Stimulated activated CD4-positive, alpha-beta T cell treated with anti-CD3 and anti-CD28 coated beads, Interleukin-4, amount 100 ng/mL, for 1 hour (primary cell): ENCODE measurements at regions not wholly inside any gene's neighbourhood (a gene's known extent, or its start where the extent isn't known, plus 50 kb on each side); places are given as distances from the start of the nearest gene placed in this dataset.
"Not testable (repeated sequence)": the region's sequence is repeated elsewhere in the genome, so short reads cannot be mapped to it uniquely, and the experiment has no call there.

Source experiments
- DNase-seq: peaks from one replicate; pipeline ENCODE4 v3.0.0-alpha.2; 2020

DNA sequence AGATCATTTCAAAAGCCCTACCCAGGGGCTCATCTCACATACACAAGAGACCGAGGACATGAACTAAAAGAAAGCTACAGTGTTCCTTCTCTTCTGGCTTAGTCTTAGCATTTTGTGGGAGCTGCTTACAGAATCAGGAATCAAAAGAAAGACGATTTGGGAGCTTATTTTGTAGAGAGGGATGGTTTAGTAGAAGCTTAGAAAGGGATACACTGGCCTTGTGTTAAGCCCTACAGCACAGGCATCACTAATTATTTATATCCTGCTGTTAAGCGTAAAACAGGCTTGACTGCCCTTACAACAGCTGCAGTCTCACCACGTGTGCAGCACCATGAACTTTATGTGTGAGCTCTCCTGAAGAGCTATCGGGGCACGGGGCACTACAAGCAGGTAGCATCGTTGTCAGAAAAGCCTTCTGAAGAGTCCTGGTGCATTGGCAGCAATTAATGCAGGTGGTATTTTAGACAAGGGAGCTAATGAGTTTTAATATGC lies 798.3 kb downstream of the NXPH1 start:
- no peak for DNase-seq

DNA sequence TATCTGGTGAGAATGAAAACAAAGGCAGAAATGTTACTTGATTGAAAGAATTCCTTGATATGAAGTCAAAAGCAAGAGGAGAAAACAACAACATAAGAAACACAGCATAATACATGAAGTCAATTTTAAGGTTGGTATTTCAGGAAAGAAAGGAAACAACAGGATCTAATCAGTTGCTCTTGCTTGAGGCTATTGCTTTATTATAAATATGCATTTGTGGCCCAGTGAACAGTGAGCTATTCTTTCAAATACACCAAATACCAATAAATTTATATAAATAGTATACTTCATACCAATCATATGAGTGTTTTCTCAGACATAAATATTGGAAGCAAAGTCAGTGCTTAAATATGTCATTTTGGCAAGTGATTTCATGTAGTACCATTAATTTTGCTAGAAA lies 806.6 kb downstream of the NXPH1 start:
- DNase-seq = no peak

DNA sequence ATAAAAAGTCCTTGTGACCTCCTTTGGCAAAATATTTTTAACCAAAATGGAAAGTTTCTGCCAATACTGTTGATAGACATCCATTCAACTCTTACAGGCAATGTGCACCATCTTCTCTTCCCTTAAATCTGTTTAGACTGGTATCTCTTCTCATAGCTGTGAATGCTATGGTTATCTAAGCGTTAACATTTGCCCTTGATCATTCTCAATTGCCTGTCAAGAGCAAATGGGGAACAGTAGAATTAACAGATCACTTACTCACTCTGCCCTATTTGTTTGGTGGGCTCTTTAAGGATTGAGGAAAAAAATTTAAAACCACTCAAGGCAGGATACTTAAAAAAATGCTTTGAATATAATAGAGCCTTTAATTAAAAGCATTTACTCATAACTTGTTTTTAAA lies 808.4 kb downstream of the NXPH1 start:
- DNase-seq = no peak

DNA sequence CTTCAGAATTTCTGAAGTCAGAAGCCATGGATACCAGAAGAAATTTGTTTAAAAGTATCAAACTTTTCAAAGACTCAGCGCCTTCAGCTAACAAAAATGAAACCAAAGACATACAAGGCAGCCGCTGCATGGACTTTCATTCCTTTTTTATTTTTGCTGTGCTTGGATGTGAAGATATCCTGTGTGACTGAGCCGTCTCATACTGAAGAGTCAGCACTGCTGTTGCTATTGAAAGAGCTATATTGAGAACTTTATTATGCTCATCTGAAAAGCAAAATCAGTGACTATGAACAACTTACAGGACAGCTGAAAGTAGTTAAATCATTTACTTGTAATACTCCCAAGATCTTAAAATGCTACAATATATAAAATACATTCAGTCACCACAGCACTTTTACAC lies 809.2 kb downstream of the NXPH1 start:
- no peak for DNase-seq

DNA sequence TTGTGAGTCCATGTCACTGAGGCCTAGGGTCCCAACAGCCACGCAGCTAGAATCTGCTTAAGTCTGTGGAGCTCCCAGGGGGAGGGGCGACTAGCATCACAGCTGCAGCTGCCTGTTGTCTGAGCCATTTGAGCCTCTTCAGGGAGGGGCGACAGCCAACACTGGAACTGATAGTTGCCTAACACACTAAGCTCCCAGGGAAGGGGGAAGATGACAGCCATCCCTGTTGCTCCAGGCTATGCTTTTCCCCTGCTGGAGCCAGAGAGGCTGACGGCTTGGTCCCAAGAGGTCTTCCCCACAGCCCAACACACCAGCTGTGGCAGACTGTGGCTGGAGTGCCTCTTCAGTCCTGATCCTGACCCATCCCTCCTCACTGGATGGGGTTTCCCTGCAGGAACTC lies 817.5 kb downstream of the NXPH1 start:
- no peak for DNase-seq

DNA sequence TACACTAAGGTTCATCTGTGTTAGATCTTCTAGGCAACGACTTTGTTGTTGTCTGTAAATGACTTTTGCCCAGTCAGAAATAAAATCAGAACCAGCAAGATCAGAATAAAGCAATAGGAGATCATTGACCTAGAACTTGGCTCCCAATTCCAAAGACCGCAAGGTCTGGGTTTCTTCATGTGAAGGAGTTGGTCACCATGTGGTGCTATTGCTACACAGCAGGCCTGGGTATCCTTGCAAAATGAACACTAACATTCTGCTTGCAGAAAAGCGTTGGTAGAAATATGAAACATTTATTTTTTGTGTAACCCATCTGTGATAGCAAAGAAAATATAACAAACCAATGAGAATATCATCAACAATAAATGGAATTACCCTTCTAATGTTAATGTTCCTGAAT lies 831.0 kb downstream of the NXPH1 start:
- no peak for DNase-seq

DNA sequence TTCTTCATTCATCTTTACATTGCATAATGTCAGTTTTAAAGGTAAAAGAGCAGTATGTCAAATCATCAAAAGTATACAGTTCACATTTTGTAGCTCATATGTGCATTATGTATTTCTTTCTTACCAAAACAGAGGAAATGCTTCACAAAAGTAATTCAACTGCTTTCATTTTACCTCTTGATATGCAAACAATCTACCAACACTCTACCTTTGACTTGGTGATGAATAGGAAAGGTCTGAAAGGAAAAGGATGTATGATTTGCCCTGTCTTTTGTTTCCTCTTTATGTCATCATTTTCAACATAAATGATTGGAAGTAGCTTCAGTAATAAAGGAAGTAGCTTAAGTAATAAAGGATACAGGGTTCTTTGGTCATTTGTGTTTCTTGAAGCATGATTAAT lies 846.7 kb downstream of the NXPH1 start:
- no peak for DNase-seq

DNA sequence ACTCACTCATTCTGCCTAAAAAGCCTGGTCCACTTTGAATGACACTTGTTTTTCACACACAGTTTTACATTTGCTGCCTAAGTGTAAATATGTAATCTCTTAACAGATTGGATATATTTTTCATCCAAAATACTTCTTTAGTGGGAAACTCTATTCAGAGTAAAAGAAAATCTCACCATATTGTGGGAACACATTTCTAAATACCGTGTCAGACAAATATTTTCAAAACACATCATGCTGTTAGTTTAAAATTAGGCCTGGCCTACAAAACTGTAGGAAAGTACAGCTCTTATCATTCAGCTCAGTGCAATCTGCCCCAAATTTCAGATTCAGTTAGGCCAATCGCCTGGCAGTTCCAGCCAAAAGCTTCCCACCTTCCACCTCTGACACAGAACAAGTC lies 849.8 kb downstream of the NXPH1 start:
- no peak for DNase-seq

DNA sequence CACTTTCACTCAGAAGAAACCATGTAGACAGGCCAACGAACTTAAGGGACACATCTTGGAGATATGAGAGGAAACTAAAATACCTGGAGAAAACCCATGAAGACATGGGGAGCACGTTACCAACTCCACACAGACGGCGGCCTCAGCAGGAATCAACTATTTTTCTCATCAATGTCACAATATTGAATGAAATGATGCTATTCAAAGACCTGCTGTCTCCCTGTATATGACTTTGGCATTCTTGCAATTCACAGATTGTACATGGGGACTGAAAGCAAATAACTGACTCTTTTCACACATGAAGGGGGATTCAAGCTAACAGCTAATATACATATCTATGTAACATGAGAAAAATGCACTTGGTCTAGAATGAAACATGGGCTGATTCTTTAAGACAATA lies 869.0 kb downstream of the NXPH1 start:
- DNase-seq = no peak

DNA sequence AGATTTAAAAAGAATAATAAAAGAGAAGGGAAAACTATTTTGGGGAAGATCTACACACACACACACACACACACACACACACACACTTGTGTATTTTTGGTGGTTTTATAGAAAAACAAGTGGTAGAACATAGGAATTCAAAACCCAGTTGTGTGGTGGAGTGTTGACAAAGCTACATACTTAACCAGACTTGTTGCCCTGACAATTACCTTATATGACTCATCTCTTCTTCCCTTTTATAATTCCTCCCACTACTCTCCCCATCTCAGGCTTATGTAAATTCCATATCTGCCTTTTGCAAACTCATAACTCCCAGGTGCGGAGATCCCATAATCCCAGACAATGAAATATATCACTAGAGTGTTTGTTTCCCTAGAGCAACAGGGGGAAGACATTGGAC lies 873.7 kb downstream of the NXPH1 start:
- no peak for DNase-seq

DNA sequence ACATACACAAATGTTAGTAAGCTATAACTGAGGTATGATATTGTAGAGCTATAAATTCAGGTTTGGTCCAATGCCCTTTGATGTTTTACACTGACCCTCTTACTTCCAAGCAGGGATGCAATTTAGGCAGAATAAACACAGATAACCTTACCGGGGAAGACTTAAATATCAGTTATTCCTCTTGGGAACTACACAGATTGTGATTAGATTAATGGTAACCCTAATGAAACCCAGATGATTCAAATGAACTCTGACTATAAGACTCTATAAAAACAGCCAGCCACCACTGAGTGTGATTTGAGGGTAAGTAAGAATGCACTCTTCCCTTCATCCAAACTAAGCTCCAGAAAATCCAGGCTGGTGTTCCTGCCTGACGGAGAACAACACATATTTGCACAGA lies 891.1 kb downstream of the NXPH1 start:
- DNase-seq = no peak

DNA sequence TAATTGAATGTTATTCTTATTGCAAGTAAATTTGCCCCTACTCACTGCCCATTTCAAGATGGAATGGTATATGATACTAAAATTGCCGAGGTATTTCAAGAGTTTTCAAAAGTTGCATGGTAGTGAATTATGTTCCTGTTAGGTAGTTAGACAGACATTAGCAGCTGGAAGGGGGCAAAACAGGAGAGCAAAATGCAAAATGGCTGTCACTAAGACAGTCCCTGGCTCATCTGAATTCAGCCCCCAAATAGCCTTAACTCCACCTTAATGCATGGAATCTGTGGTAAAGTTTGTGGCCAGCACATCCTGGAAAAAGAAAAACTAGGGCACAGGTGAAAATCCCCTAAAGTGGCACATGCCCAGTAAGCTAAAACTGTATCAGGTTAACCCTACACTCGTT lies 894.9 kb downstream of the NXPH1 start:
- DNase-seq = no peak

DNA sequence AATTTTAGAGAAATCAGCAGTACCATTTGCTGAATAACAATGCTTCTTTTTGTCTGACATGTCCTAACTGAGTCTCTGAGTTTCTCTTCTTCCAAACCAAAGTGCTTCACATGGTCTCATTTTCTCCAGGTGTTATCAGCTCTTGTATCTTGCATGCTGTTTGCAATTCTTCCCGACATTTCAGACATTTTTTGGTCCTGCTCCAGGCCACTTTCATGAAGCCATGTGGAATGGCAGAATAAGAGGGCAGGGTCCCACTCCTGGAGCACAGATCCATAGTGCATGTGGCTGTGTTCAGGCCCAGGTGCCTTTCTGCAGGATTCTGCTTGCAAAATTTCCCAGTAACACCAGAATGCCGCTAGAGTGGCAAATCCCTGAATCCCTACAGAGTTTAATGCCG lies 916.2 kb downstream of the NXPH1 start:
- no peak for DNase-seq

DNA sequence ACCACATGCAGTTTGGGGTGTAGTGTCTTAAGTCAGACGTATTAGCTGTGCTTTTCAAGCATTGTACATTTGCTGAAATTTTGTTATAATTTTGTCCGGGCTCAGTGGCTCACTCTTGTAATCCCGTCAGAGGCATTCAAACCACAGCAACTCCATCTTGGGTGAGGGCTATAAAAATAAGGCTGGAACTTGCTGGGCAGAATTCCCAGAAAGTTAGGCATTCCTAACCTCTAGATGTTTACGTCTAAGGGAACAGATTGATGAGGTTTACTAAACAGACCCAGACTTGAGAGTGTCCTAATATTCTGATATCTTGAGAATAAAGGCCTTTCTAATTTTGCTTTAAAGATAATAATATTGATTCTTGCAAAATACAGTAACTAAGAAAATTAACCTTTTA lies 957.8 kb downstream of the NXPH1 start:
- no peak for DNase-seq

DNA sequence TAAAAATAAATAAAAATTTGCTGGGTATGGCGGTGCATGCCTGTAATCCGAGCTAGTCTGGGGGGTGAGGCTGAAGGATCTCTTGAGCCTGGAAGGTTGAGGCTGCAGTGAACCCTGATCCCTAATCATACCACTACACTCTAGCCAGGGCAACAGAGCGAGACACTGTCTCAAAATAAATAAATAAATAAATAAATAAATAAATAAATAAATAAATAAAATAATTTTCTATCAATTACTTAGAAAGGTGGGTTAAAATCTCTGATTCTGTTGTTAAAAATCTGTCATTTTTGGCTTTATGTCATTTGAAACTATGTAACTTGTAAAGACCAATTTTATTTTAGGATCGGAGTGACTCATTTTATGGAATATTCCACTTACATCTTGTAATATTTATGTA lies 958.6 kb downstream of the NXPH1 start:
- no peak for DNase-seq

DNA sequence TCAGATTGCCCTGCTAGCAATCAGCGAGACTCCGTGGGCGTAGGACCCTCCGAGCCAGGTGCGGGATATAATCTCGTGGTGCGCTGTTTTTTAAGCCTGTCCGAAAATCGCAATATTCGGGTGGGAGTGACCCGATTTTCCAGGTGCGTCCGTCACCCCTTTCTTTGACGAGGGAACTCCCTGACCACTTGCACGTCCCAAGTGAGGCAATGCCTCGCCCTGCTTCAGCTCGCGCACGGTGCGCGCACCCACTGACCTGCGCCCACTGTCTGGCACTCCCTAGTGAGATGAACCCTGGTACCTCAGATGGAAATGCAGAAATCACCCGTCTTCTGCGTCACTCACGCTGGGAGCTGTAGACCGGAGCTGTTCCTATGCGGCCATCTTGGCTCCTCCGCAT lies 971.0 kb downstream of the NXPH1 start:
- not testable (repeated sequence) for DNase-seq

DNA sequence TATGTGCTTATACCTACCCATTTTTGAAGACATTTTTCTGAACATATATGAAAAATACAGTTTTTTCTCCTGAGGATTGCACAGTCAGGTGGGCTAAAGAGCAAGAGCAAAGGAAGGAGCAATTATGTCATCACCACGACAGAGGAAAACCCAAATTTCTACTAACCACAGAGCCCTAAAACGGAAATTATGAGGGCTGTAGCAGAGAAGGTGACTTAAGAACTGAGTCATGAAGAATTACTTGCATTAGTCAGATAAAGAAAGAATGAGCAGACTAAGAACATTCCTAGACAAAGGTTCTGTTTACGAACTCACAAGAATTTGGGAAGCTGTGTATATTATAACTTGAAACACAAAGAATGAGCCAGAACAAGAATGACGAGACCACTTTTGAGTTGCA lies 974.4 kb downstream of the NXPH1 start:
- DNase-seq = no peak

DNA sequence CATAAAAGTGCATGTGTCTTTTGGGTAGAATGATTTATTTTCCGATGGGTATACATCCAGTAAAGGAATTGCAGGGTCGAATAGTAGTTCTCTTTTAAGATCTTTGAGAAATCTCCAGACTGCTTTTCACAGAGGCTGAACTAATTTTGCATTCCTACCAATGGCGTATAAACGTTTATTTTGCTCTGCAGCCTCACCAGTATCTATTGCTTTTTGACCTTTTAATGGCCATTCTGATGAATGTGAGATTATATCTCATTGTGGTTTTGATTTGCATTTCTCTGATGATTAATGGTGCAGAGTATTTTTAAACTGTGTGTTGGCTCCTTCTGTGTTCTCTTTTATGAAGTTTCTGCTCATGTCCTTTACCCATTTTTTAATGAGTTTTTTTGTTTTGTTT lies 1020.1 kb downstream of the NXPH1 start:
- DNase-seq = no peak

DNA sequence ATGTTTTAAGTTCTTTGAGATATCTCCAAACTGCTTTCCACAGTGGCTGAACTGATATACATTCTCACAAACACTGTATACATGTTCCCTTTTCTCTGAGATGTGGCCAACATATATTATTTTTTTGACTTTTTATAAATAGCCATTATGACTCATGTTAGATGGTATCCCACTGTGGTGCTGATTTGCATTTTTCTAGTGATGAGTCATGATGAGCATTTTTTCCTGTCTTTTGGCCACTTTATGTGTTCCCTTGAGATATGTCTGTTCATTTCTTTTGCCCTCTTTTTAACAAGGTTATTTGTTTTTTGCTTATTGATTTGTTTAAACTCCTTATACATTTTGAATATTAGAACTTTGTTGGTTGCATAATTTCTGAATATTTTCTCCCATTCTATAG lies 1055.1 kb downstream of the NXPH1 start:
- no peak for DNase-seq

DNA sequence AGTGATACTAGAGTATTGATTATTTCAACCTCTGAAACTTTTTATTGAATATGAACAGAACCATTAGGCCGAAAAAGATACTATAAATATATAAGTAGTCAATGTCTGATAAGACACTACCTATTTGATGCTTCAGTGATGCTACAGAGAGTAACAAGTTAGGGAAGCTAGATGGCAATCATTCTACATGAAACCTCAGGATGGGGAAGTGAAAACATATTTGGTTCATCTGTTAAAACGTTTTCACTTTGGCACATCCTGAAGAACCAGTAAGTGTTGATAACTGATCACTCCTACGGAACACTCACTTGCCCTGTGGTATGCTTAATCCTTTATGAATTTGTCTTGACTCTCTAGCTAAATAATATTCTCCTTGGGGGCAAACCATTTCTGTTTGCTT lies 1064.9 kb downstream of the NXPH1 start:
- DNase-seq = no peak

DNA sequence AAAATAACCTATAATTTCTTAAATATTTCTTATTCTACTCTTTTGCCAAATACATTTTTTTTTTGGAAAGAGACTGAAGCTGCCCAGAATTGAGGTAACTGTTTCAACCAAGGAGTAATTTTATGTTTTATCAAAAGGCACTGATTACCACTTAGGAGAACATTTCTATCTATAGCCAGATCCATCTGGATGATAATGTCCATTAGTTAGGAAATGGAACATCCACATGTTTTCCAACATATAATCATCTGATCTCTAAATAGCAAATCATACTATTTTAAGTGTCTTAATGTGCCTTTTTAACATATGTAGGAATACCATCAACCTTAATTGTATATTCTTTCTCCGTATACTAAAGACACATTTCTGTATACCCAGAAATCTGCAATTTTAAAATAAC lies 1068.9 kb downstream of the NXPH1 start:
- DNase-seq = no peak

DNA sequence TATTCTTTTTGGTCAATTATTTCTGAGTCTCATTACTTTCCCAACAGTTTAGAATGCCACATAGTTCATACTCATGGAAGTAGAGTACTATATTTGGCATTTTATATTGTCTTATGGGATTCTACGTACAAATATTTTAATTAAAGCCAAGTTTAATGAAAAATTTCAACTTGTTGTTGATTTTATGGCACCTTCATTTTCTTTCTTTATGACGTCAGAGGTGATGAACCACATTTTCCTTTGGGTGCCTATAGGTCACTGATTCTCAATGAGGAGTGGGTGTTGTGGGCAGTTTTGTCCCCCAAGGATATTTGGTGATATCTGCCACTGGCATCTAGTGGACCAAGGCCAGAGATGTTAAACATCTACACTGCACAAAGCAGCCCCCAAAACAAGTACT lies 1071.3 kb downstream of the NXPH1 start:
- no peak for DNase-seq

DNA sequence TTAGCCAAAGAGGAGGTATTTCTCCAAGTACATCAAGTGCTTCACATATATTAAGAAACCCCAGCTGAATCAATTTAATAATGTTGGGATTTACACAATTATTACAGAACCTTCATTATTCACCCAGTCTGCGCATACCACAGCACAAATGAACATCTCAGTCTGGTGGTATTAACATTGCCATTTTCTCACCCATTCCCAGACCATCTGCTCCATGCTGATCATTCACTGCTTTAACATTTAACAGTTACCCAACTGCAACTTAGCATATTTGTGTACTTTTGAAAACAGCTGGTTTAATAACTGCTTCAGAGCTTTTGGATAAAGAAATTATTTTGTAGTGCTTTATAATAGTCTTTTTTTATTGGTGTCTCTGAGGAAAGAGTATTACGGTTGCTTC lies 1072.1 kb downstream of the NXPH1 start:
- no peak for DNase-seq

DNA sequence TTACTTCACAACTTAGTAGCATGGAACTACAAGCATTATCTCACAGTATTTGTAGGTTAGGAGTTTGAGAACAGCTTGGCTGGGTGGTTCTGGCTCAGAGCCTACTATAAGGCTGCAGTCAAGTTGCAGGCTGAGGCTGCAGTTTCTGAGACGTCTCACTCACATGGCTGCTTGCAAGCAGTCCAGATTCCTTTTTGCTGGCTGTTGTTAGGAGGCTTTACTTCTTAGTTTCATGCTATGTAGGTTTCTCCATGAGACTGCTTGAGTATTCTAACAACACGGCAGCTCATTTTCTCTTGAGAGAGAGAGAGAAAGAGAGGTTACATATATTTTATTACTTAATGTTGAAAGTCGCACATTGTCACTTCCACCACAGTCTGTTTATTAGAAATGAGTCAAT lies 1073.9 kb downstream of the NXPH1 start:
- no peak for DNase-seq

DNA sequence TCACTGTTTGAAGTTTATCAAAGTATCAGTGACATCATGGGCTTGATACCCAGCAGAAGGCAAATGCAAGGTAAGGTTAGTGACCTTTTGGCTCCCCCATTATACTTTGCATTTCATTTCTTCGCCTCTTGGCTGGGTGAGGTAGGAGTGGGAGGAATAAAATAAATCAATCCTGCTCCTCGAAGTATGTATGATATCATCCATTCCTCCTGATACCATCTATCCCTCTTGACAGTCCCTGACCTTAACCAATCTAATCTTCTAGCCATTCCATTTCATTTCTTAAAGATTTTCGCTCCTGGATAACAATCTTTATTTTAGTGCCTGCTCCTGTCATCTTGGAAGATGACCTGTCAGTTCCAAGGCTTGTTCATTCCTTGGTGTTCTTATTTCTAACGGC lies 1083.3 kb downstream of the NXPH1 start:
- no peak for DNase-seq

DNA sequence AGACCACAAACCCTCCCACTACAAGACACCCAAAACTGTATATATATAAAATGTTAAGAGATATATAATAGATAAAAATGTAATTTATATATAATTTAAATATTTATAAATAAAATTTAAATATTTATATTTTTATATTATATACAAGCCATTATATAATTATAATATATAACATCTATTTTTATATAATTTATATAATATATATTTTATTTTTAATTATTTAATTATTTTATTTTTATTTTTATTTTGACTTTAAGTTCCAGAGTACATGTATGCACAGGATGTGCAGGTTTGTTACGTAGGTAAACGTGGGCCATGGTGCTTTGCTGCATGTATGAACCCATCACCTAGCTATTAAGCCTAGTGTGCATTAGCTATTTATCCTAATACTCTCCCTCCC lies 1090.2 kb downstream of the NXPH1 start:
- no peak for DNase-seq
